HEK293 (cell line): ENCODE measurements at regions not wholly inside any gene's neighbourhood (a gene's known extent, or its start where the extent isn't known, plus 50 kb on each side); places are given as distances from the start of the nearest gene placed in this dataset.

Experiments used
- ZBTB49 ChIP-seq: fragments of 450-650 bp; formaldehyde crosslinking; IDR thresholded peaks from 2 replicates; pipeline ENCODE4 v1.5.1; 2016; ENCODE audit warnings: missing biosample characterization, missing genetic modification characterization, low read depth
- TF ChIP-seq, protein P1 (sequence below): fragments of 450-650 bp; formaldehyde crosslinking; IDR thresholded peaks from 2 replicates; pipeline ENCODE4 v1.5.1; 2016; ENCODE audit warnings: missing biosample characterization, missing genetic modification characterization

- TF ChIP-seq, protein P1, sequence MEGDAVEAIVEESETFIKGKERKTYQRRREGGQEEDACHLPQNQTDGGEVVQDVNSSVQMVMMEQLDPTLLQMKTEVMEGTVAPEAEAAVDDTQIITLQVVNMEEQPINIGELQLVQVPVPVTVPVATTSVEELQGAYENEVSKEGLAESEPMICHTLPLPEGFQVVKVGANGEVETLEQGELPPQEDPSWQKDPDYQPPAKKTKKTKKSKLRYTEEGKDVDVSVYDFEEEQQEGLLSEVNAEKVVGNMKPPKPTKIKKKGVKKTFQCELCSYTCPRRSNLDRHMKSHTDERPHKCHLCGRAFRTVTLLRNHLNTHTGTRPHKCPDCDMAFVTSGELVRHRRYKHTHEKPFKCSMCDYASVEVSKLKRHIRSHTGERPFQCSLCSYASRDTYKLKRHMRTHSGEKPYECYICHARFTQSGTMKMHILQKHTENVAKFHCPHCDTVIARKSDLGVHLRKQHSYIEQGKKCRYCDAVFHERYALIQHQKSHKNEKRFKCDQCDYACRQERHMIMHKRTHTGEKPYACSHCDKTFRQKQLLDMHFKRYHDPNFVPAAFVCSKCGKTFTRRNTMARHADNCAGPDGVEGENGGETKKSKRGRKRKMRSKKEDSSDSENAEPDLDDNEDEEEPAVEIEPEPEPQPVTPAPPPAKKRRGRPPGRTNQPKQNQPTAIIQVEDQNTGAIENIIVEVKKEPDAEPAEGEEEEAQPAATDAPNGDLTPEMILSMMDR (tag by site-specific recombination) = no peak
- TF ChIP-seq ZBTB49 (tag by site-specific recombination) = no peak
Observed at GRCh38 chr1:212178851-212179250, 106.4 kb upstream of the PPP2R5A start.
